NCI-H2227 treated with DMSO at 0.1 percent for 48 hours (cell line): ENCODE measurements at regions not wholly inside any gene's neighbourhood (a gene's known extent, or its start where the extent isn't known, plus 50 kb on each side); places are given as distances from the start of the nearest gene placed in this dataset.

ENCODE experiments used
- DNase-seq: peaks from one replicate; lab custom pipeline; 2025; lab: John Stamatoyannopoulos, UW

DNA sequence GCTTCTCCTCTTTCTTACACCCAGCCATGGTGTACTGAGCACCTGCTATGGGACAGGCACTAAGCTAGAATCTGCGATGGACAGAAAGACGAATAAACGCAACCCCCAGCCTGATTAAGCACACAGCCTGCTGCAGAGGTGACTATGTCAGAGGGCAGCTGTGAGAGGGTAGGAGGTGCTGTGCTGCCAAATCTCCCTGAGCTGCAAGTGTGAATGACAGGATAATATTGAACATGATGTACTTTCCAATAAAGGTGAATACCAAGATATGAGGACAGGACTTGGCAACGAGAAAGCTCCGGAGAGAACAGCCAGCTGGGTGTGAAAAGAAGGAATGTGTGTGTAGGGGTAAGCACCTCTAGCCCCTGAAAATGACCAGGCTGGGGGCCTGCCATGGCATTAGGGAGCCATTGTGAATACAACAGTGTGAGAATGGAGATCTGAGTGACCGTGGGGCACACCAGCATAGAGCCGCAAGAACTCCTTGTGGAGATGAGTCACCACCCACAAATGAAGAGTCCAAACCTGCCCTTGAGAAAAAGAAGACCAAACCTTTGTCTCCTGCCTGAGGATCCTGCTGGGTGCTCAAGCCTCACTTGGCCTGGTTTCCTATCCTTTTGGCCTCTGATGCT lies 83.0 kb upstream of the ATF3 start:
- no peak for DNase-seq

DNA sequence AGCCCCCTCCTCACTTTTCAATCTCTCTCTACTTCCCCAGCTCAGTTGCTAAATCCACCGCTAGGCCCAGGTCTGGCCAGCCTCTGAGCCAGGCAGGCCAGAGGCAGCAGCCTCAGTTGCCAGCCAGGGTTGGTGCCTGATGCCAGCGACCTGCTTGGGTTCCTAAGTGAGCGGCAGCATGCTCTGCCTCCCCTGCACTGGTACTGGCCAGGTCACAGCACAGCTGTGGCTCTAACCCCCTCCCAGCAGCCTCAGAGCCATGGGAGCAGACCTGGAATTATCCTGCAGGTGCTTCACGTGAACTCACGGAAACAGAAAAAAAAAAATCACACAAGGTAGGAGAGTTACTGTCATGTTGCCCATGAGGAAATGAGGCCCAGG lies 82.5 kb upstream of the ATF3 start:
- DNase-seq = no peak

DNA sequence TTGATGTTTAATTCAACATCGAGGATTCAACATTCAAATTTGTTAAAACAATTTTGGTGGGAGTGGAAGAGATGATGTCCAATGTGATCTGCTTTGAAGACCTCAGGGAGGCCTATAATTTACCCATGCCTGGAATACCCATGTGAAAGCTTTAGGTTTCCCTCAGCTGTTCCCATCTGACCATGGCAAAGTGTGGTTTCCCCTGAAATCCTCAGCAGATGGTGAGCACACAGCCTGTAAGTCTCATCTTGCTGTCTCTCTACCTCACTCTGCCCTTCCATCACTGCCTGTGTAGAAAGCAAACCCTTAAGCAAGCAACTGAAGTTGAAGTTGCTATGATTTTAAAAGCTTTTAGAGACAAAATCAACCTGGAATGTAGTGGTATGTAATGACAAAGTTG lies 80.1 kb upstream of the ATF3 start:
- DNase-seq = no peak

DNA sequence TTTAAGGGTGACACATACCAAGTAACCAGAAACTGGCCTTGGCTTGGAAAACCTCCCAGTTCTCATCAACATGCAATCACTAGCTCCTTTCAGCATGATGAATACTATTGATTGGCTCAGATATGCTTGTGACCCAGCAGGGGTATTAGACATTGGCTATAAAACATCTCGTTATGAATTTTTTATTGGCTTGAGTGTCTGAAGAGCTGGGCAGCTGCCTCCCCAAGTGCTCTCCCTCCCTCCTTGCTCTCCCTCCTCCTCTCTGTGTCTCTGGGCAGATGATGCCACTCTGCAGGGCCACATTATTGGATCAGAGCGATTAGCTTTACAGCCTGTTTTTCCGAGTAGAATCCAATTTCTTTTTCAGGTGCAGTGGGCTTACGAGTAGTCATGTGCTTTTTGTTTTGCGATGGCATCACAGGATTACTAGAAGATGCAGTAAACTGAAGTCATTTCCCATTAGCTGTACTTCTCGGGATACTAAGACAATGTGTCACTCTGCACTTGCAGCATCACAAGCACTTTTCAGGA lies 79.3 kb upstream of the ATF3 start:
- no peak for DNase-seq

DNA sequence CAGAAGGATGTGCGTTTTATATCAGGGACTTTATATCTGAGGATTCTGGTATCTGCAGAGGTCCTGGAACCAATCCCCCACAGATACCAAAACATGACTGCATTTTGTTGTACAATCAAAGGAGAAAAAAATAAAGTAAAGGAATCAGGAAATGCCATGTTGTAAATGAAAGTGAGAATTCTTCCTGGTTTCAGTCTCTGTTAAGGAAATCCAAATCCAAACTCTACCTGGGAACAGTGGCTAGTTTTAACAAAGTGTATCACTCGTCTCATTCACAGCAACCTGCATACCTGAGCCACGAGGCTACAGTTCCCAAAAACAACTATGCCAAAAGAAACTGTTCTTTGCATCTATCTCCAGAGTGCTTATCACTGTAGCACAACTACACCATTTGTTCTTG lies 77.3 kb upstream of the ATF3 start:
- no peak for DNase-seq

DNA sequence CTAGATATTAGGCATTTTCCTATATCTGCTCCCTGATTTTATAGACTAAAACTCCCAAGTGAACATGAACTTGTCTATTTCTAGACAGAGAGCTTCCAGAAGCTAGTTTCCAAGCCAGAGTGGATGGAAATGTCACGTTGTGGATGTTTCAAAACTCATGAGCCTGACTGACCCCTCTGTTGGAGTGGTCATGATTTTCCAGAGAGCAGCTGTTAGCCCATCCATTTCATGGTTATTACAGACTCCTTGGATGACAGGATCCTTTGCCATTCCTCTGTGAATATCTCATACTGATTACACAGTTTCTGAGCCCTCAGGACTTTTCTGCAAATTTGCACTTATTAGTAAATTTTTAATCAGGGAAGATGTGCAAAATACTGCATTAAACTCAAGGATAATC lies 76.8 kb upstream of the ATF3 start:
- DNase-seq = no peak

DNA sequence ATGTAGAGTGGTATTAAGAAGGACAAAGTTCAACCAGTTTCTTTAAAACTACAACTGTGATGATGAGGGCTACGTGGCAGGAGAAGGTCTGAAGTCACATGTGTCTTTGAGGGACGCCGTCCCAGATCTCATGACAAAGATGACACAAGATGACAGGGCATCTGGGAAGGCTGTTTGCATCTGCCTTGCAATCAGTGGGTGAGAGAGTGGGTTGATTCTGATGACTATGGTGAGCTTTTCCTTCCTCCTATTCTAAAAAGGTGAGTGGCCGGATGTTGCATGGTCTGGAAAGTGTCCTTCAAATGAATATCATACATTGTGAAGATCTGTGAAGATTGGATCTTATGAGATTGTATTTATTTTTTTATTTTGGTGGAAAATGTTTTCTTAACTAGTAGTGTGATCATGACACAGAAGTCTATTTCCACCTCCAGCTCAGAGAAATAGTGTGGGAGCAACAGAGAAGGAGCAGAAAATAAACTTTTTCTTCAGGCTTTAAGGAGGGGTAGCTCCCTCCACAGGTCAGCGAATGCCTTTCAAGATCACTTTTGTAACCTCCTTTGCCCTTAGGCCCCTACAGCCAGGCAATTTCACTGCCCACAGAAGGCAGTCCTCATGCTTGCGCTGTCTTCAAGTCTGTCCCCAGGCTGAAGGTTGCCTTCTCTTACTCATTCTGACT lies 76.0 kb upstream of the ATF3 start:
- no peak for DNase-seq

DNA sequence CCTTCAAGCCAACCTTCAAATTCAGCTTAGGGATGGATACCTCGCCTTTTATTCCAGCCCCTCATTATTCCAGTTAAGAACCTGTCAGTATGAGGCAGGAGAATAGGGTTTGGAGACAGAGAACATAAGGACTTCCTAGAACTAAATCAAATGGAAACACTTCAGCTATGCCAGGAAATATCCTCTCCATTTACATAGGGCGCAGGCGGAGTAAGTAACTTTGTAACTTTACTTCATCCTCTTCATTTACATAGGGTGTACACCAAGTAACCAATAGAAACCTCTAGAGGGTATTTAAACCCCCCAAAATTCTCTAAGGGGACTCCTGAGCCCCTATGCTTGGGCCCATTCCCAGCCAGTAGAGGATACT lies 75.4 kb upstream of the ATF3 start:
- DNase-seq = no peak

DNA sequence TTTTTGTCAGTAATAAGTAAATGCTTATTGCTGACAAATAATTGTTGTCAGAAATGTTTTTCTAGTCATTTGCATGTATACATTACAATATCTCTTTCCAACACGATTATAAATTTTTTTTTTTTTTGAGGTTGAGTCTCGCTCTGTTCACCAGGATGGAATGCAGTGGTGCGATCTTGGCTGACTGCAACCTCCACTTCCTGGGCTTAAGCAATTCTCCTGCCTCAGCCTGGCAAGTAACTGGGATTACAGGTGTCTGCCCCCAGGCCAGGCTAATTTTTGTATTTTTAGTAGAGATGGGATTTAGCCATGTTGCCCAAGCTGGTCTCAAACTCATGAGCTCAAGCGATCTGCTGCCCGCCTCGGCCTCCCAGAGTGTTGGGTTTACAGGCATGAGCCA lies 72.0 kb upstream of the ATF3 start:
- no peak for DNase-seq

DNA sequence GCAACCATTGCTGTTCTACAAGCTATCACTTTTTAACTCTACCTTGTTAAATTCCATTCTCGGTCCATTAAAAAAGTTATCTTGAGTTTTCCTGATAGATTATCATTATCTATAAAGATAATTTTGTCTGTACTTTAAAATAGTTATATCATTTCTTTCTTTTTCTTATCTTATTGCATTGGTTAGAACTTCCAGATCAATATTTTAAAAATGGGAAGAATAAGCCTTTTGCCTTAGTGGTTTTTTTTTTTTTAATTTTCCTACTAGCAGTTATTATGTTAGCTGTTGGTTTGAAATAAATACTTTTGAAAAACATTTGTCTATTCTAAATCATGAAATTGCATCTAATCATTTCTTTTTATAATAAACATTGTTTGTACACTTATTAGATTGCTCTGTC lies 71.0 kb upstream of the ATF3 start:
- no peak for DNase-seq

DNA sequence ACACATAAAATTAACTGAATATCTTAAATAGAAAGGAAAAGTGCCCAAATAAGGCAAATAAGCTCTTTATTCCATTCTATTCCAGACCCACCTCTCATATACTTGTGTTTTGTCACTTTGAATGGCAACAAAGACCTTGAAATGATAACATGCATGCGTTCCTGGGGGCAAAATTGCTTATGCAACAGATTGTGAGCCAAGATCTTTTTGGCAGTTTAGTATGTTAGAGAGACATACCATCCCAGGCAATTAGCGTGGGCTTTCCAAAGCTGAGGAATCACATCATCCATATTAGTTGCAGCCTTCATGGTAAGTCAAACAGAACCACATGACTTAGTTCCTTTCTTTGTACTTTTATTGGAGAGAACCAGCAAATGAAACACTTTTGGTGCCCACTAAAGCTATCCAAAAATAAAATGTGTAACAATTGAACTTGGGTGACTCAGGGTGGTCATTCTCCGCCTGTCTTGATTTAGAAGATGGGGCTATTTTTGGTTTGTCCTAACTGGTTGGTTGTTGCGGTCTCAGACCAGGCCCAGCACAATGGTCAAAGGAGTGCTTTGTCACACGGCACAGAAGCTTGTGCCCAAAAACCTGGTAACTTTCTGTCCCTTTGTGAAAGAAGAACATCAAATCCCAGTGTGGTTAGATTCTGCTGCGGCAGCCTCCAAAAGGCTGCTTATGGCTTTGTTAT lies 68.7 kb upstream of the ATF3 start:
- no peak for DNase-seq

DNA sequence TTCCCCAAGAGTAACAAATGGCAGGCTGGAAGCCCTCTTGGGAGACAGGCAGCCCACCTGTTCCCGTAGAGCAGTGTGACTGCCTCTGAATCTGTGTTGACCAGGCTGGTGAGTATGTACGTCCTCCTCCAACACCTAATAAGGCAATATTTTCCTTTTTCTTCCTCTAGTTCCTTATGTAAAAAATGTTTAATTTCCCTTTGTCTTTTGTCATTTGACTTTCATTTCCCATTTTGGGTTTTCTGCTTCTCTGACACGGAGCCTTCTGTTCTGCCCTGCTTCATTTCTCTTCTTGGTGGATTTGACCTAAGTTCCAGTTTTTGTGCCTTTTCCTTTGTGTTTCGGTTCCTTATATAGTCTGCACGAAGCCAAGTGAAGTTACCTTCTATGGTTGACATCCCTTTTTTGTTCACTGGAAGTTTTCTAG lies 65.8 kb upstream of the ATF3 start:
- no peak for DNase-seq

DNA sequence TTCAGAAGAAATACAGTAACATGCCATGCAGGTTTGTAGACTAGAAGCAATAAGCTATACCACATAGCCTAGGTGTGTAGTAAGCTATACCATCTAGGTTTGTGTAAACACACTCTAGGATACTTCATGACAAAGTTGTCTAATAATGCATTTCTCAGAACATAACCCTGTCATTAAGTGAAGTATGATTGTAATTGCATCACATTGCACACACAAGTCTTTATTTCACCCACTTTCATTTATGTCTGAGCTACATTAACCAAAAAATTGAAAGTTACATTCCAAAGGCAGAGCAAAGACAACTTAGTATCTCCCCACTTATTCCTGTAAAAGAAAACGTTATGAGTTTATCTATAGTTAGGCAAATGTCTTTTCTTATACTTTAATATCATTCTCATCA lies 64.5 kb upstream of the ATF3 start:
- DNase-seq = no peak

DNA sequence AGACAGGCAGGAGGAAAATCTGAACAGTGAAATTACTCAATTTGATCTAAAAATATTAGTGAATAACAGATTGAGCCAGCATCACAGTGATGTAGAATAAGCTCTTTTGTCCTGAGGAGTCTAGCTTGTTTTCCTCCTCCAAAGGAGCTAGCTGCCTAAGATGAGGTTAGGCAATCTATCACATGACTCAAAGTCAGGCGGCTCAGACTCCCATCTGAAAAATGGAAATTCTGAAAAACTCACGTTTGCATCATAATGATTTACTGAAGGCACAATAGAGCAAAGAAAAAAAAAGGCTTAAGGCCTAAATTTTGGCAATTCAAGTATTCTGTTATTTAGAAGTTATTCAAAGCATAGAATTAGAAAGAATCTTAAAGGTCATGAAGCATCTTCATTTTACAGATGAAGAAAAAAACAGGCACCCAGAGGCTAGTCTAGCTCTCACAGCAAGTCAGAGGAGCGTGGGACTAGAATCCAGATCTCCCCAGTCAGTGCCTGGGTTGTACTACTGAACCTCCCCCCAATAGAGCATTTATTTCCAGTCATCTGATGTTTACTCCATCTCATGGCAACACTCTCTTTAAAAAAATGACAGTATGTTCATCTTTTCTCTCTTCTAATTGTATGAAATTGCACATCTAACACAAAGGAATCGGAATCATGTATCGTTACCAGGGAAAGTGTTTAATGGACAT lies 62.5 kb upstream of the ATF3 start:
- DNase-seq = no peak

DNA sequence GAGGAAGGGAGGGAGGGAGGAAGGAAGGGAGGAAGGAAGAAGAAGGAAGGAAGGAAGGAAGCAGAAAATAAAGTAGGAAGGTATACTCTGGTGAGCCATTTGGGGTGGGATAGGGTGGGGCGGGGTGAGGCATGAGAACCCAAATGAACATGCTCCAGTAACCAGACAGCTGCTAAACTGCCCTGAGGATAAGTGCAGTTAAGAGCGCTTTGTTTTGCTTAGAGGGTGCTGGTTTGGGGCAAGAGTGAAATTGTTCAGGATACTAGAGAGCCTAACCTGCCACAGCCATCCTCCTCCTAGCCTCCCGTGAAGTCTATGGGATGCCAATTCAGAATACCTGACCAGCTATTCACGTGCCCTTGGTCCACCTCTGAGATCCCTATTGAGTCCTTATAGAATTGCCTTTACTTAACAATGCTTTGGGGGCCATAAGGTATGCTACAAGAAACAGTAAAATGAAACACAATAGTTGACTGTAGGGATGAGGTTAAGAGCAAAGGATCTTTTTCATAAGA lies 59.0 kb upstream of the ATF3 start:
- no peak for DNase-seq

DNA sequence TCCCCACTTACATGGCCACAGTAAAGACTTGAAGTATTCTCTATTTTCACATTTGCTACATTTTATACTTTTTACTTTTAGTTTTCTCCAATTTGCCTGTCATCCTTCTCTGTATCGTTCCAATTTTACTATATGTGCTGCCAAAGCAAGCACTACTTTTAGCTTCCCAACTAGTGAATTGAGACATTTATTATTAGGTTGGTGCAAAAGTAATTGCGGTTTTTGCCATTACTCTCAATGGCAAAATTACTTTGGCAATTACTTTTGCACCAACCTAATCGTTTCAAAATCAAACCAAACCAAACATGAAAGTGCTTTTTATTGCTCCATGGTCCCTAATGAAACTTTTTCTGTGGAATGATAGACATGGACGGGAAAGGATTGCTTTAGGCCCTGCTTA lies 56.6 kb upstream of the ATF3 start:
- DNase-seq = no peak

DNA sequence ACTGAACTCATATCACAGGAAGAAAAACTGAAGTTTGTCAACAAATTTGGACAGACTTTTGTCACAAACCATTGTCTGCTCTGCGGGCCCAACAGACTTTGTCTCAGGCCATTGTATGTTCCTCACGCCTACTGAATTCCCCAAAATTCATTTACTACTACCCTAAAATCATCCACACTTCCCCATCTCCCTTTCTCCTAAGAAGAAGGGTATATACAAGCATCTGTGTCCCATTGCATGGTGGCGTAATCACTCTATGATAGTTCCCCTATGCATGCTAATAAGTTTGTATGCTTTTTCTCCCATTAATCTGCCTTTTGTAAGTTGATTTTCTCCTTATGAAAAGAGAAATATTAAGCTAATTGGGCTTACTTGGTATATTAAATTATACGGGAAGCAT lies 54.9 kb upstream of the ATF3 start:
- no peak for DNase-seq

DNA sequence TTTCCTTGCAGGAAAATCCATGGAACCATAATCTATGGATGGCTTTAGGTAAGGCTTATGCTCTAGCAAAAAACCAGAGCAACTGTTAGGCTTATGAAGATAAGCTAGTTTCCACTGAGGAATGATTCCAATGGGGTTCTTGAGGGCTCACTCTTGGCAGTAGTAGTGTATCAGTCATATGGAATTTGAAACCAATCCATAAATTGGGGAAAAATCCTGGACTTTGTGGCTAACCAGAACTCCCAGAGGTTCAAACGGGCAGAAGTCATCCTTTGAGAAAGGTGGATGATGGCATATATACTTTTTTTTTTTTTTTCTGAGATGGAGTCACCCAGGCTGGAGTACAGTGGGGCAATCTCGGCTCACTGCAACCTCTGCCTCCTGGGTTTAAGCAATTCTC lies 54.2 kb upstream of the ATF3 start:
- DNase-seq = no peak

DNA sequence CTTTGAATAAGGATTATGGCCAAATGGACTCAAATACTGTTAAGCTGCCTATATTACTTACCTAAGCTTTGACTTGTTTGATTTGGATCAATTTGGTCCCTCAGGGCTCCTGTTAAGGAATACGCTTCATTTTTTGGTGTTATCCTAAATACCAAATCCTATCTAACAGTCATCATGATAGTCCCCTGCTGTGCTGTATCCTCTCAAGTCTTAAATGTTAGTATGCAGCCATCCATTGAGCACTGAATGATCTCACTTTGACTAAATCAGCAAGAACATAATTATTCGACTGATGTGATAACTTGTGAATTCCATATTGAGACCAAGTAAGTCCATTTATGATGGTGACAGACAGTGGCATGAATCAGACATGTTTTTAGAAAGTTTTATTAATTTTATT lies 53.1 kb upstream of the ATF3 start:
- DNase-seq = no peak

DNA sequence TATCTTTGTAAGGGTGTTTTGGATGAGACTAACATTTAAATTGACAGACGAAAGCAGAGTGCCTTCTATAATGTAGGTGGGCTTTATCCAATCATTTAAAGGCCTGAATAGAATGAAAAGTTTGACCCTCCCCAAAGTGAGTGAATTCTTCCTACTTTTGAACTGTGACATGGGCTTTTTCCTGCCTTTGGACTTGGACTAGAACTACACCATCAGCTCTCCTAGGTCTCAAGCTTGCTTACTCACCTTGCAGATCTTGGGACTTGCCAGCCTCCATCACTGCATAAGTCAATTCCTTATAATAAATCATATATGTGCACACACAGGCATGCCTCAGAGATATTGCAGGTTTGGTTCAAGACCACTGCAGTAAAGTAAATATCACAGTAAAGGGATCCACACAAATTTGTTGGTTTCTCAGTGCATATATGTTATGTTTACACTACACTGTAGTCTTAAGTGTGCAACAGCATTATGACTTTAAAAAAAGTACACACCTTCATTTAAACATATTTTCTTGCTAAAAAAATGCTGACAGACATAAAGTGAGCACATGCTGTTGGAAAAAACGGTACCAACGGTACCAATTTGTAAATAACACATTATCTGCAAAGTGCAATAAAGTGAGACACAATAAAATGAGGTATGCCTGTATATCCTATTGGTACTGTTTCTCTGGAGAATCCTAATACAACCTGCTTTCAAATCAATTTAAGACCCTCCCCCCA lies 51.6 kb upstream of the ATF3 start:
- DNase-seq = no peak

DNA sequence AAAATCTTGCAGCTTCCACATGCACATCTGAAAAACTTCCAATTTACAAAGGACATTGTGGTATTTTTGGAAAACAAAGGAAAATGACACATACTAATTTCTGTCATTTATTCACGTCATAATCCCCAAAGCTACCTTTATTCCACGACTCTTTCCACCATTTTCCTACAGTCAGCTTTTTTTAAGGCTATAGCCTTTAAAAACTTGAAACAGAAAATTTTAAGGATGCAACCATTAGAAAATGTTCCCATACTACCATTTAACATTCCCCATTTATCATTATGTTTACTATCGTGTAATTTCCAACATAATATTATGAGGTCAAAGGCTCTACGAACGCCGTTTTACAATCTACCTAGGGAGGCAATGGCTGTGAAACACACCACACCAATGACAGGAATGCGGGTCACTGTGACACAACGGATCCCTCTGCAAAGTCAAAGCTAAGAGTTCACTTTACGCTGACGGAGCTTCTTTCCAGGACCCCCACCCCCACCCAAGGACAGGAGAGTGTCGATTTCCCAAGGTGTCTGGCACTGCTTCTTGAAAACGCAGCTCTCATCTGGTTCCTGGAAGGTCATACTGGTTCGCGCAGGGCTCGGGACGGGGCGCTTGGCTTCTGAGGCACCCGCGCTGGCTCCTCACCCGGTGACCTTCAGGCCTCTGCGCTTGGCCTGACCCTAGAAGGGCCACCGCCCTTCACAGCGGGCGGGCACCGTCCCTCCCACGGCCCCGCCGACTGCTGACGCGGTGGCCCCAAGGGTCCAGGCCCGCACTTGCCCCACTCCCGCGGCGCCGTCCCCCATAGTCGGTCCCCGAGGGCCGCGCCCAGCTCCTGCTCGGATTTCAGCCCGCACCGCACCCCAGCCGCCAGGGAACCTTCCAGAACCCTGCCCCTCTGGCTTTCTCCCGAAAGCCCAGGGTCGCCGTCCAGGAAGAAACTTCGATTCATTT lies 50.5 kb upstream of the ATF3 start:
- peak; percentile 11 for DNase-seq
